ENCODE measurements at regions not wholly inside any gene's neighbourhood (a gene's known extent, or its start where the extent isn't known, plus 50 kb on each side); places are given as distances from the start of the nearest gene placed in this dataset.
A peak's percentile ranks its signal among the peaks of the same experiment; 100 is the strongest.

- H3K9me3 ChIP-seq (ENCODE audit: control insufficient read depth, low read length): no peaks in the 10 kb centered on the region
- no peak overlapping the region for H3K4me3 ChIP-seq (ENCODE audit: extremely low read depth, insufficient read depth, low read length, poor library complexity, severe bottlenecking)
- no peak overlapping the region for H3K27ac ChIP-seq (ENCODE audit: low read depth, low read length, severe bottlenecking)
- no peaks in the 10 kb centered on the region for H3K4me1 ChIP-seq (ENCODE audit: control insufficient read depth, insufficient read depth, low read length, poor library complexity, severe bottlenecking)
- no peaks in the 10 kb centered on the region for H3K36me3 ChIP-seq (ENCODE audit: control insufficient read depth, insufficient read depth, low read length)
These were observed 188.1 kb downstream of the CDC5L start for GRCh38 chr6:44575644-44576043.

DNA sequence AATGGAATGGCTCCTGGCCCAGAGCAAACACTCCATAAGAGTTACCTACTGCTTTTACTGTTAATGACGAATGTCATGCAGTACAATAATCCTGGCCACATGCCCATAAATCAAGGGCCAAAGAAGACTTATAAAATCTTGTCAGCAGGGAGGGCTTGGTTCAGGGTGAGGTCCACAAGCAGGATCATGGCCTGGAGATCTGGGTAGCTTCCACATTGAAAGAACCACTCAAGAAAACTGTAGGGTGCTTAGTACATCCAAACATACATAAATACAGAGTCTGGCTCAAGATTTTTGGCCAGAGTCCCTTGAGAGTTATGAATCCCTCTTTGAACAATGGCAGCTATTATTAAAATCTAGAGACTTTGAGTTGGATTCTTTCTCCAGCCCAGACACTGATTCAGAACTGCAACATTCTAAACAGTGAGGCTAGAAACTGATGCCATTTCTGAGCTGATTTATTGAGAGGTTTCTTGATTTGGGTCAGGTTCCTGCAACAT lies 188.7 kb downstream of the CDC5L start:
- Histone ChIP-seq H3K36me3 (ENCODE audit: control insufficient read depth, insufficient read depth, low read length) (no peaks in the 10 kb centered on the region), H3K4me1 (ENCODE audit: control insufficient read depth, insufficient read depth, low read length, poor library complexity, severe bottlenecking) (no peaks in the 10 kb centered on the region), H3K4me3 (ENCODE audit: extremely low read depth, insufficient read depth, low read length, poor library complexity, severe bottlenecking) (no peak overlapping the region), H3K27ac (ENCODE audit: low read depth, low read length, severe bottlenecking) (no peak overlapping the region), H3K9me3 (ENCODE audit: control insufficient read depth, low read length) (no peaks in the 10 kb centered on the region)
- no CpG with 5 or more reads among the region's 1 CpG for WGBS, 2 experiments (ENCODE audit: insufficient coverage in 2 of 2)

DNA sequence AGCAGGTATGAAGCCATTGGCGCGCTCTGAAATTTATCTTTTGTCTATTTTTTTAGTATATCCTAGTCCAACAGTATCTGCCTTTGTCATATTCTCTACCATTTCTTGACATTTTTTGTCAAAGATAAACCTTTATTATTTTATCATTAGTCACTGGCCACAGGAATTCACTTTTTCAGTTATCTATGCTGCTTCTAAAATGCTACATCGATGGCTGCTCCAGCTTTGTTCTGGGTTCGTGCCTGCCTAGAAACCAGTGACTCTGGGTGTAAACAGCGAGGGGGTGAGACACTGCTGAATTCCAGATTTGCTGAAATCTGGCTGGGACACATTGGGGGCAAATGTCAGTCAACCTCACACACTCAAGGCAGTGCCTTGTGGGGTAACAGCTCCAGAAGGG lies 193.4 kb downstream of the CDC5L start:
- Histone ChIP-seq H3K9me3 (ENCODE audit: control insufficient read depth, low read length) (peaks cover 9% of the 10 kb centered on the region), H3K4me3 (ENCODE audit: extremely low read depth, insufficient read depth, low read length, poor library complexity, severe bottlenecking) (no peak overlapping the region), H3K36me3 (ENCODE audit: control insufficient read depth, insufficient read depth, low read length) (no peaks in the 10 kb centered on the region), H3K27ac (ENCODE audit: low read depth, low read length, severe bottlenecking) (no peak overlapping the region), H3K4me1 (ENCODE audit: control insufficient read depth, insufficient read depth, low read length, poor library complexity, severe bottlenecking) (no peaks in the 10 kb centered on the region)
- WGBS, 2 experiments (ENCODE audit: insufficient coverage in 2 of 2): 79 to 88% methylated on average over 4 to 5 of the region's 5 CpGs

DNA sequence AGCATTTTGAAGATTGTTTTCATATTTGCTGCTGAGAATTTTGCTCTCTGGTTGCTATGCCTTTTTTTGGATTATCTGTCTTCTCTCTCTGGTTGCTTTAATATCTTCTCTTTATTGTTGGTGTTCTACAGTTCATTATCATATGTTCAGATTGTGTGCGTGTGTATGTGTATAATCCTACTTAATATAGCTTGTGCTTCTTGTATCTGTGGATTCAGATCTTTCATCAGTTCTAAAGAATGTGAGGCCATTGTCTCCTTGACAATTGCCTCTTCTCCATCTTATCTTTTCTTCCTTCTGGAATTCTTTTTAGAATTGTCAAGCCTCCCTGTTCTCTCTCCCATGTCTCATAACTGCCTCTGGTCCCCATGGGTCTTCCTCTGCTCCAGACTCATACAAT lies 195.4 kb downstream of the CDC5L start:
- Histone ChIP-seq H3K9me3 (ENCODE audit: control insufficient read depth, low read length) (peaks cover 9% of the 10 kb centered on the region), H3K27ac (ENCODE audit: low read depth, low read length, severe bottlenecking) (no peak overlapping the region), H3K4me3 (ENCODE audit: extremely low read depth, insufficient read depth, low read length, poor library complexity, severe bottlenecking) (no peak overlapping the region), H3K36me3 (ENCODE audit: control insufficient read depth, insufficient read depth, low read length) (no peaks in the 10 kb centered on the region), H3K4me1 (ENCODE audit: control insufficient read depth, insufficient read depth, low read length, poor library complexity, severe bottlenecking) (no peaks in the 10 kb centered on the region)
- WGBS, 2 experiments (ENCODE audit: insufficient coverage in 2 of 2): no CpG with 5 or more reads among the region's 1 CpG

GRCh38 chr6:44590471-44590870 lies 203.0 kb downstream of the CDC5L start:
- Histone ChIP-seq H3K36me3 (ENCODE audit: control insufficient read depth, insufficient read depth, low read length) (no peaks in the 10 kb centered on the region), H3K9me3 (ENCODE audit: control insufficient read depth, low read length) (no peaks in the 10 kb centered on the region), H3K27ac (ENCODE audit: low read depth, low read length, severe bottlenecking) (no peak overlapping the region), H3K4me1 (ENCODE audit: control insufficient read depth, insufficient read depth, low read length, poor library complexity, severe bottlenecking) (peaks cover 6% of the 10 kb centered on the region), H3K4me3 (ENCODE audit: extremely low read depth, insufficient read depth, low read length, poor library complexity, severe bottlenecking) (no peak overlapping the region)
- no CpG with 5 or more reads among the region's 1 CpG for WGBS, 2 experiments (ENCODE audit: insufficient coverage in 2 of 2)

DNA sequence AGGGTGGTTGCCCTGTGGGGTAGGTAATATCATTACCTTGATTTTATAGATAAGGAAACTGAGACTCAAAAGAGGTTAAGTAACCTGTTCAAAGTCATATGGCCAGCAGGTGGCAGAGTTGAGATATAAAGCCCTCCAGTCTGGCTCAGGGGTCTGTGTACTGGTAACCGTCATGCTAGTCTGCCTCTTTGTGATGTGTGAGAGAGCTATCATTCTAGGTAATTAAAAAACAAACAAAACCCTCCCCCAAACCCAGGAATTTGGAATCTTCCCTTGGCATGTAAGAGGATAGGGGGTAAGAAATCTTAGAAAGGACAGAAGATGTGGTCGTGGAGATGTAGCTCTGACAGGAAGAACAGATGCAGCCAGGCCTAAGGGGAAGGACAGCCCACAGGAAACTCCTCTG lies 206.0 kb downstream of the CDC5L start:
- no peaks in the 10 kb centered on the region for H3K9me3 ChIP-seq (ENCODE audit: control insufficient read depth, low read length)
- H3K36me3 ChIP-seq (ENCODE audit: control insufficient read depth, insufficient read depth, low read length): no peaks in the 10 kb centered on the region
- WGBS, 2 experiments (ENCODE audit: insufficient coverage in 2 of 2): 0 to 14% methylated on average over 1 of the region's 2 CpGs
- H3K4me3 ChIP-seq (ENCODE audit: extremely low read depth, insufficient read depth, low read length, poor library complexity, severe bottlenecking): no peak overlapping the region
- peak overlapping the region; percentile 45 for H3K27ac ChIP-seq (ENCODE audit: low read depth, low read length, severe bottlenecking)
- H3K4me1 ChIP-seq (ENCODE audit: control insufficient read depth, insufficient read depth, low read length, poor library complexity, severe bottlenecking): peaks cover 6% of the 10 kb centered on the region

GRCh38 chr6:44594481-44594880 lies 207.0 kb downstream of the CDC5L start:
- Histone ChIP-seq H3K27ac (ENCODE audit: low read depth, low read length, severe bottlenecking) (peak overlapping the region; percentile 72), H3K36me3 (ENCODE audit: control insufficient read depth, insufficient read depth, low read length) (no peaks in the 10 kb centered on the region), H3K4me1 (ENCODE audit: control insufficient read depth, insufficient read depth, low read length, poor library complexity, severe bottlenecking) (peaks cover 6% of the 10 kb centered on the region), H3K9me3 (ENCODE audit: control insufficient read depth, low read length) (no peaks in the 10 kb centered on the region), H3K4me3 (ENCODE audit: extremely low read depth, insufficient read depth, low read length, poor library complexity, severe bottlenecking) (no peak overlapping the region)
- no CpG with 5 or more reads among the region's 4 CpGs for WGBS, 2 experiments (ENCODE audit: insufficient coverage in 2 of 2)

GRCh38 chr6:44598679-44599078 lies 211.2 kb downstream of the CDC5L start:
- Histone ChIP-seq H3K4me3 (ENCODE audit: extremely low read depth, insufficient read depth, low read length, poor library complexity, severe bottlenecking) (no peak overlapping the region), H3K27ac (ENCODE audit: low read depth, low read length, severe bottlenecking) (no peak overlapping the region), H3K9me3 (ENCODE audit: control insufficient read depth, low read length) (no peaks in the 10 kb centered on the region), H3K4me1 (ENCODE audit: control insufficient read depth, insufficient read depth, low read length, poor library complexity, severe bottlenecking) (peaks cover 6% of the 10 kb centered on the region), H3K36me3 (ENCODE audit: control insufficient read depth, insufficient read depth, low read length) (no peaks in the 10 kb centered on the region)
- 83% methylated on average over 4 to 5 of the region's 5 CpGs for WGBS, 2 experiments (ENCODE audit: insufficient coverage in 2 of 2)

DNA sequence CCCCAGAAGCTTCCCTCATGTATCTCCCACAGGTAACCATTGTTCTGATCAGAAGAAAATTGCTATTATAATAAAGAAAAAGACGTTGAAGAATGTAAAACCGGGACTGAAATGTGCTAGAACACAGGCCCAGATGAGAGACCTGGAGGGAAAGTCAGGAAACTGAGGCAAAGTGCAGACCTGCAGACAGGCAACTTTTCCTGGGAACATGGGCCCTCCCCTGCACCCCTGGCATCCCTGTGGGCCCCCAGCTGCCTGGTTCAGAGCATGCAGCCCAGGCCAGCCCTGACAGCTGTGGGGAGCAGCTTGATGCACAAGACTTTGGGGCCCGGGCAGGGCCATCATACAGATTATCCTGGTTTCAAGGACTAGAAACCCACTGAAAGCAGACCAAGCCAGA lies 212.2 kb downstream of the CDC5L start:
- WGBS, 2 experiments (ENCODE audit: insufficient coverage in 2 of 2): 90 to 100% methylated on average over 3 of the region's 3 CpGs
- H3K4me1 ChIP-seq (ENCODE audit: control insufficient read depth, insufficient read depth, low read length, poor library complexity, severe bottlenecking): no peaks in the 10 kb centered on the region
- no peak overlapping the region for H3K4me3 ChIP-seq (ENCODE audit: extremely low read depth, insufficient read depth, low read length, poor library complexity, severe bottlenecking)
- H3K36me3 ChIP-seq (ENCODE audit: control insufficient read depth, insufficient read depth, low read length): no peaks in the 10 kb centered on the region
- no peaks in the 10 kb centered on the region for H3K9me3 ChIP-seq (ENCODE audit: control insufficient read depth, low read length)
- H3K27ac ChIP-seq (ENCODE audit: low read depth, low read length, severe bottlenecking): no peak overlapping the region

GRCh38 chr6:44603044-44603686 lies 215.7 kb downstream of the CDC5L start:
- 85 to 92% methylated on average over 5 to 6 of the region's 9 CpGs for WGBS, 2 experiments (ENCODE audit: insufficient coverage in 2 of 2)
- no peak overlapping the region for H3K4me3 ChIP-seq (ENCODE audit: extremely low read depth, insufficient read depth, low read length, poor library complexity, severe bottlenecking)

GRCh38 chr6:44606504-44606903 lies 219.0 kb downstream of the CDC5L start:
- H3K4me3 ChIP-seq (ENCODE audit: extremely low read depth, insufficient read depth, low read length, poor library complexity, severe bottlenecking): no peak overlapping the region
- 86 to 97% methylated on average over 4 to 6 of the region's 8 CpGs for WGBS, 2 experiments (ENCODE audit: insufficient coverage in 2 of 2)
- H3K27ac ChIP-seq (ENCODE audit: low read depth, low read length, severe bottlenecking): no peak overlapping the region
- no peaks in the 10 kb centered on the region for H3K36me3 ChIP-seq (ENCODE audit: control insufficient read depth, insufficient read depth, low read length)
- H3K4me1 ChIP-seq (ENCODE audit: control insufficient read depth, insufficient read depth, low read length, poor library complexity, severe bottlenecking): no peaks in the 10 kb centered on the region
- H3K9me3 ChIP-seq (ENCODE audit: control insufficient read depth, low read length): no peaks in the 10 kb centered on the region

More at GRCh38 chr6:44603044-44603686, 215.7 kb downstream of the CDC5L start:
- Histone ChIP-seq H3K27ac (ENCODE audit: low read depth, low read length, severe bottlenecking) (no peak overlapping the region), H3K4me1 (ENCODE audit: control insufficient read depth, insufficient read depth, low read length, poor library complexity, severe bottlenecking) (no peaks in the 10 kb centered on the region), H3K9me3 (ENCODE audit: control insufficient read depth, low read length) (no peaks in the 10 kb centered on the region), H3K36me3 (ENCODE audit: control insufficient read depth, insufficient read depth, low read length) (no peaks in the 10 kb centered on the region)
